GM19043 (cell line): ENCODE measurements at regions not wholly inside any gene's neighbourhood (a gene's known extent, or its start where the extent isn't known, plus 50 kb on each side); places are given as distances from the start of the nearest gene placed in this dataset.
"Not testable (repeated sequence)": the region's sequence is repeated elsewhere in the genome, so short reads cannot be mapped to it uniquely, and the experiment has no call there.

Experiments used
- ATAC-seq: cut with Tn5 transposase; IDR thresholded peaks from one replicate; pipeline ENCODE4 v1.9.1; 2021; ENCODE audit warnings: low read depth; ENCODE audit not compliant: unreplicated experiment

DNA sequence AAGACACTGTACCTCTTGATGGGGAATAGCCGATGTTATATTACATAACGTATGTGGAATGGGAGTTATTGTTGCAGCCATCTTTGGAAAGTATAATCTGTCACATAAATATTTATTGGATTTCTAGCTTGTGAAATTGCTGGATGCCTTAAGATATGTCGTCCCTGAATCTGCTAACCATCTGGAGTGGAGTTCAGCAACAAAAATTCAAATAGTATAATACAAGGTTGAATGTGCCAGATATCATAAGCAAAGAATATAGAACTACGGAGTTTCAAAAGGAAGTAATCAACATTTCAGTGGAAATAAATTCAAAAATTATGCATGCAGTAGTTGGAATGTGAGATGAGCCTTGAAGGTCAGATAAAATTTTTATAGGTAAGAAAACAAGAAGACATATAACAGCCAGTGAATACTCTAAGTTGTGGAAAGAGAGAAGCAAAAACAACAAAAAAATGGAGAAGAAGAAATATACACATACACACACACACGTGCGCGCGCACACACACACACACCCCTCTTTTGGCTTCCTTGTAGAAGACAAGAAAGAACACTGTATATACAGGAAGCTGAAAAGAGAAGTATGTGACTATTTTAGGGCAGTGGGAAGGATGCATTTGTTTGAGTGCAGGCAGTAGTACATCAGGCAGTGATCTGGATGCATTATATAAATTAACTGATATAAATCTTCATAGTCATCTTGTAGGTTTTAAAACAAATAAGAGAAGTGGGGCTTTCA is 516.7 kb downstream of the KCNT2 start:
- no peak for ATAC-seq

DNA sequence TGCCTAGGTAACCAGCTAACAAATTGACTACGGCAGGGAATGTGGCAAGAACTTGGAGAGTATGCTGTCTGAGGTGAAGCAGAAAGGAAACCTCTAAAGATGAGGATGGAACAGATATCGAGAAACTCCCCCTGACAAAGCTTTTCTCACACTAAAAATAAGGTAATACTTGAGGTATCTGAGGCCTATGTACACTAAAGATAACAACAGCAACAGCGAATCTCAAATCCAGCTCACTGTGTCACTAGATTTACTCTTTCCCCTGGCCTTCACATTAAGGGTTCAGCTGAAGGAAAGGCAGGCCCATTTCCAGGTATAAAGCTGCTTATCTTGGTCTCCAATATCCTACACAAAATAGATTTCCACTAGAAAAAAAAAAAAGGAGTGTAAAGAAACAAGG is 518.0 kb downstream of the KCNT2 start:
- no peak for ATAC-seq

DNA sequence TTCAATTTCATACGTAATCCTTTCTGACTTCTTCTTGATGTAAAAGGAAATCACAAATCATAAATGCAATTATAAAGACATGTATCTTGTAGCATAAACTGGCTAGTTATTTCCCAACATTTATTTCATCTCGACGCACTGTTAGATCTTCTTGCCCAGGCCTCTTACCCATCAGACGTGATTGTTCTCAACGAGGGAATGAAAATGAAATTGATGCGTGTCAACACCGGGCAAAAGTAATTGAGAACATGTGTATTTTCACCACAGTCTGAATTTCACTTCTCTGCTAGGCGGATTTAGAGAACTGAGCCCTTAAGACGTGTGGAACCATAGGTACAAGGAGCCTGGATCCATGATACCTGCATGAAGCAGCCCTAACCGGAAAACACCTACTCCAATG is 519.7 kb downstream of the KCNT2 start:
- ATAC-seq = no peak

DNA sequence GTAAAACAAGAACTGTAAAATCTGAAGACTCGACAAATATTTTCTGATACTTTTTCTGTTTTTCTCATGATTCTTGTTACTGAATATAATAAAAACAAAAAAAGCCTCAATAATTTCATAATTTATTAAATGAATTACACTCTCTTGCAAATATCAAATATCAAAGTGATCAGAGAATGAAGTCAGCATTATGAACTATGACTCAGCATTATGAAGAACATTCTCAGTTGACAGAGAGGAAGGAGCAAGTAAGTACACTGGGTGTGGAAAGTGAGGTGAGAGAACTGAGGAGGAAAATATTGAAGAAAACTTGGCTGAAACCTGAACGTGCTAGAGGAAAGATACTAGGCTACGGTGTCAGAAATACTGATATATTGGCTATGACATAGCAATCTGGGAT is 529.5 kb downstream of the KCNT2 start:
- ATAC-seq = no peak

DNA sequence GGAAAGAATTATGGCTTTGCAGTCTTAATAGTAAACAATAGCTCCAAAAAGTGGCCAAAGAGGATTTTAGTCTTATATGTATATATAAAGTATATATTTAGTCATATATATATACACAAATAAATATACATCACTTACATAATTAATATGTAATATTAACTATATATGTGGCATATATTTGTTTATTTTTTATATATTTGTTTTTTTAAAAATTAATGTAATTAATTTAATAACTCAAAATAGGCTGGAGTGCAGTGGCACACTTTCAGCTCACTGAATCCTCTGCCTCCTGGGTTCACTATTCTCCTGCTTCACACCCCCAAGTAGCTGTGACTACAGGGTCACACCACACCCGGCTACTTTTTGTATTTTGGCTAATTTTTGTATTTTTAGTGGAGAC is 532.6 kb downstream of the KCNT2 start:
- ATAC-seq = no peak

DNA sequence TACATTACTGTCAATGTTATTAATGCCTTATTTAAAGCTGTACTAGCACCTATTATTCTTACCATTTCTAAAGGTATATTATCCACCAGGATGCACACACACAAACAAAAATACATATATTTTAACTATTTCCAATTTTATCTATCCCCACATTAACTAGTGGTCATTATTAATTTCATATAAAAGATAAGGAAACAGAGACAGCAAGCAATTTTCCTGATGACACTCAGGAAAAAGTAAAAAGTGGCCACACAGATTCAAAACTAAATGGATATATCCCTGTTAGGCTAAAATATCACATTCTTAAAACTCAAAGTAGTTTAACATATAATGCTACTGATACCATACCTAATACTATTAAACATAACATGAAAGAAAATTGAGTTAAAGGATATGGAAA is 534.1 kb downstream of the KCNT2 start:
- no peak for ATAC-seq

DNA sequence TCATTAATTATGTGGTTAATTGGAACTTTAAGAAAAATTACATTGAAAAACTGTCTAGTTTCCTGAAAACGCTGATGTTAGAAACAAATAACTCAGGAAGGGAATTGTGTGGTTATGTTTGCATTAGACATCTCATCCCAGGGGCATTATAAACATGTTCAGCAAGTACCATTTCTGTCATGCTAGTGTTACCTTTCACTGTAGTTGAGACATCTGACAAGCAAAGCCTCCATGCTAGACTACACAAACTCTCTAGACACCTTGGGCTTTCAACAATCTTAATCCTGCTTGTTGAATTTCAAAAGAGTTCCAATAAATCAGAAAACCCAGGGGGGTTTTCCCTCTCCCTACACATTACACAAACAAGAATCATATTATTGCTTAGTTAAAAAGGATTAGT is 536.8 kb downstream of the KCNT2 start:
- ATAC-seq = no peak

DNA sequence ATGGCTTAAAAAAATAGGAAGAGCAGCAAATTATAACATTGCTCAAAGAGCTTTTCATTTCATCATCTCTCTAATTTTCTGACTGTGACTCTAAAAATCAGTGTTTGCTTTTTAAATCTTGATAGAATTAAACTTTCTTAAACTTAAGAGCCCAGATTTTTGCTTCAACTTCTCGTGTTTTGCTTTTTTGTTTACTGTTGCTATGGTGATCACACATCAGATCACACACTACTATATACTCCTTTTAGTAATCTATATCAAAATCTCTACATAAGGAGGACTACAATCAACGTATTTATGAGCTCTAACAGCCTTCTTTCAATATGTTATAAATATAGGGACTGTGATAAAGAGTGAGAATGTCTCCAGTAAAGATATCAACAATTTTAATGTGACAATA is 537.3 kb downstream of the KCNT2 start:
- ATAC-seq = no peak

DNA sequence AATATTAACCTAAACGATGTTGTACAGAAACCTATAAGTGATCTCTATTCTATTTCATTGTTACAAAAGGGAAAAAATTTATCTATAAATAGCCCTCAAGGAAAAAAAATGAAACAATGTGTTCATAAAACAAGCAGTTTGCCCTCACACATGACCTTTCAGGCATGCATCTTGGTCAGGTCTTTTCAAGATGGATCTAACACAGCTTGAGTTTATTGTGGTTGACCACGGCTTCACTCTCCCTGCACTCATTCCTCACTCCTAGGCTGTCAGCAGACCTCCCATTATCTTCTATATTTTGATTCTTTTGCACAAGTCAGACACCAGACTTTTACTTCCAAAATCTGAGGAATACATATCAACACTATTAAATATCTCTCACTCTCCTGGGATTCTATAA is 544.3 kb downstream of the KCNT2 start:
- ATAC-seq = no peak

DNA sequence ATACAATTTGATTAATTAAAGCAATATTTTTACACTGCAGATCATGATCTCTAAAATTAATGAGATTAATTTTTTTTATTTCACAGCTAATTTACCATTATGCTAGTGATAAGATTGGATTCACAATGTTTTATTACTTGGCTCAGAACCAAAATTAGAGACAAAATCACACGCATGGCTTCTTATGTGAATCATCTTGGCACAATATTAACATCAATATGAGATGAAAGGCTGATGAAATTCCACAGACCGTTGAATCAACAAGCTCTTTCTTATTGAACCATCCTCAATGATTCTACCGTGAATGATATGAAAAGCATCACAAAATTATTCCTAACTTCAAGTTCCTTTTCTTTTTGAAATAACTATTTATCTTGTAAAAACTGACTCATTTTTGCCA is 544.9 kb downstream of the KCNT2 start:
- ATAC-seq = no peak

DNA sequence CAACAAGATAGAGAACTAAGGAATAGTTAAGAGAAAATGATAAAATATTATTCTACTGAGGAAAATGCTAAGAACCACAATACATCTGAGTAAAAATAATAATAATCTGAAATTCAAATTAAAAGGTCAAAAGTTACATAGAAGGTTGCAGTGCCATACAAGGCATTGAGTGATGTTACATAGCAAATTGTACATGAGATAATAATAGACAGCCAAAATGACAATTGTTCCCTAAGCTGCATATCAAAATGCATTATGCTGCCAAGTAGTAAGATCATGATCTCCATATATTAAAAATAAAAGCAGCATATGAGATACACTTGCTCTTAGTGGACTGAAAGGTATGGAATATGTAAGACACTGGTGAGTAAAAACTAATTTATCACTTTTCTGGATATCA is 547.7 kb downstream of the KCNT2 start:
- ATAC-seq = no peak

DNA sequence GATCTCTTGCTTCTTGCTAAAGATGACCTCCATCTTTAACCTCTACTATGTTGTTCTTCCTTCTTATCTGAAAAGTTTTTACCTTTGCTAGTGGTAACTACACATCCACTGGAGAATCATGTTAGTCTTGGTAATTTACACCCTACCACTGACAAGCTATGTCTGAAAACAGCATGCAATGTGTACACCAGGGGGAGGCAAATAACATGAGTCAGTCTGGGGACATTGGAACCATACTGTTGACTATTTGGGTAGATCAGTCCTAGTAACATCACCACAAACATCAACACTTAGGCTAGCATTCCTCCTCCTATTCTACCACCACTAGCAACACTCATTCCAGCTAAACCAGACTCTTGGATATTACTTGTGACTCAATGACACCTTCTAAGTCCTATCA is 549.0 kb downstream of the KCNT2 start:
- ATAC-seq = no peak

DNA sequence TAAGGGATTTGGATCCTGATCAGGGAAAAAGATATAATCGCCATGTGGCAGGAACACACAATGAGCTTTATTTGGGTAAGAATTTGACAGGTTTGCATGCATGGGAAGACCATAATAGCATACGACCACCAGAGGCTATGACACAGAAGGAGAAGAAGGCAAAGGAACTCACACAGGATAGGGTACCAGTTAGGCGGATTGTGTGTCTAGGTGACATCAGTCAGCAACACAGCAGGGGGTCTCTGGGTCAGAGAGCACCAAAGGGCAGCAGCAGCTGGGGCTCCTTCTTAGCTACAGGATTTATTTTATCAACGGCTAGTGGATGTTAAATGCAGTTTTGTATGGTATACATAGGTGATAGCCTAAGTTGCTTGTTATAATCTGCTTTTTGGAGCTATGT is 551.3 kb downstream of the KCNT2 start:
- no peak for ATAC-seq

DNA sequence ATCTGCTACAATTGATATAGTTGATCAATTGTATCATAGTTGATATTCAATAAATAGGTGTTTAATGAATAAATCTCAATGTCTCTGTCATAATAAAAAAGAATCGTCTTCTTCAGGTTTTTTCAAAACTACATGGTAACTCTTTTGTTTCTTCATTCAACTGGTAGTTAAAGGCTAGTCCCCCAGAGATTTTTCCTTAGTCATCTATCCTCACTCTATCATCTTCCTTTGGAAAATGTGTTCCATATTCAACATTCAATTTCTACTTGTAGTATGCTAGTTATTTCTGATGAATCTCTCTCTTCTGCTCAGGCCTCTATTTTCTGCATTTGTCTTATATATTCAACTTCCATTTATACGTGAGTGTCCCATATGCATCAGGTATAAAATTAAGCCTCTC is 558.8 kb downstream of the KCNT2 start:
- ATAC-seq = no peak

DNA sequence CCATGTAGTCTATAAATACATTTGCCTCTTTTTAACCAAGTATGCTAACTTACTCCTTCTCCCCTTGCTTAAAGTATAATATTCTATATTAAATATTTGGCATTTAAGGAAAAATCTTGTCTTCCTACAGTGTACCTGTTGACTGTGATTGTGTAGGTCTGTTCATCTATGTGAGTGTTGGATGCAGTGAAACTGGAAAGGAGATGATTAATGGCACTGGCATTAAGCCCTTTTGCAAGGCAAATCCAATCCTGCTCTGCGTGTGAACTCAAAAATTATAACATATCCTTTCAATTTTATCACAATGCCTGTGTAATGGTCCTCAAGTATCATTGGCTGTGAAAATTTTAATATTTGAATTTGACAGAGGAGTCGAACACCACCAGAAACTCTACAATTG is 565.0 kb downstream of the KCNT2 start:
- ATAC-seq = no peak

DNA sequence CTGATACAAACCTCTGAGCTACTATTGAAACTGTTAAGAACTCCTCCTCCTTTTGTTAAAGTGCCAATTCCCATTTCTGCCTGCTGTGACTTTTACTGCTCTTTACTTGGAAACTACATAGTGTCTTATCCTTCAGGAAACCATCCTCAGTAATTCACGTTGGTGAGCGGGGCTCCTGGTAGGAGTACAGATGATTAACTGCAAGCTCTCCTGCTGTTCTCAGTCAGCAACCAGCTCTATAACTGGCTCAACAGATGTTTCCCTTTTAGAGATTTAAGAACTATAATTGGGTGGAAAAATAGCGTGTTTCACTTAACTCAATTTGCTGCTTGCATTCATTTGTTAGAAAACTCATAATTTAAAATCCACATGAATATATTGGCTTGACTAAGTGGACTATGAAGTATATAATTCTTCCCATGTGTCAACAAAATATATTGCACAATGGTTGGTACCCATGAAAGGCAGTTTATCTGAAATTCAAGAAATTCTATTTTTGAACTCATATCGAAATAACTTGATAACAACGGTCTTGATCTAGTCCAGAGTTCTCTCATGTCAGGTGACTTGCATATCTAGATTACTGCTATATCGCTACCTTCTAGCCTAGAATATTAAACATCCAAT is 574.0 kb downstream of the KCNT2 start:
- ATAC-seq = no peak

DNA sequence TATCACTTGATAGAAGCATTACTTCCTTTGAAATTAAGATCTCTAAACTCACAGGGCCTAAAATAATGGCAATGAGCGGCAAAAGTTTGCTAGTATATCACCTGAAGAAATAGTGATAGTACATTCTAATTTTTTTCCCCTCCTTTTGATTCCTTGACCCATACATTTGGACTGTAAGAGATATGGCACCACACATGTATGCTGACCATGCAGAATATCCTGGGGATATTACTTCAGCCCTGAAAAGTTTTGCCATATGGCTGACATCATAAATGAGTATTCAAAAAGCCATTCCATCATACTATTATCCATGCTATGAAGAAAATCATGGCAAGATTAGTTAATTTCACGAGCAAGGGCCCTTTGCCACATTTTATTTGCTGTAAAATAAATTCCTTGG is 576.9 kb downstream of the KCNT2 start:
- ATAC-seq = not testable (repeated sequence)

DNA sequence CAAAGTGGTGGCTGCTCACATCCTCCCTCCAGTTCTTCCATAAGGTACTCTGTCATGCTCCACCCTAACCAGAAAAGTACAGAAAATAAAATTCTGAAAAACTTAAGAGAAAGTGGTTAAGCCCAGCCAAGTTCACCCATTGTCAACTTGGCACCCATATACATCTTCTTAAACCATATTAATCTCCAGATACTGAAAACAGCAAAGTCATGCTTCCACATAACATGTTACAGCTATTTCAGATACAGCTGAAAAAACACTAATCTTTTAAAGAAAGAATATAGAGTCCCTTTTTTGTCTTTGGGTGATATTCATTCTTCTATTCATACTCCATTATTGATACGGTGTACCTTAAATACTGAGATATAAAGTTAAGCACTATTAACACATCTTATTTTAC is 577.8 kb downstream of the KCNT2 start:
- no peak for ATAC-seq

DNA sequence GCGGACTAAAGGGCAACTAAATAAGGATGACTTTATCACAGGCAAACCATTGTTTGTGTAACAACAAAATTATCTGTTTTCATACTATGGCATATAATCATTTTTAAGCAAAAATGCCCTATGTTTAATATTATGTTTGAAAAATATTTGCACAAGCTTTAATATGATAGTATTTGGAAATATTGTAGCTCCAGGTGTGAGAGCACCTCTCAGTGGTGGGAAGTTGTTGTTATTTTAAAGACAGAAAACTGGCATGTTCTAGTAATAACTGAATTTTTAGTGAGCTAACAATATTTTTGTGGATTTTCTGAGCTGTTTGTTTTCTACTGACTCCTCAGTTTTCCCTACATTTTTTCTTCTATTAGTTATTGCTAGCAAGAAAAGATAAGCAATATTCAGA is 578.8 kb downstream of the KCNT2 start:
- no peak for ATAC-seq

DNA sequence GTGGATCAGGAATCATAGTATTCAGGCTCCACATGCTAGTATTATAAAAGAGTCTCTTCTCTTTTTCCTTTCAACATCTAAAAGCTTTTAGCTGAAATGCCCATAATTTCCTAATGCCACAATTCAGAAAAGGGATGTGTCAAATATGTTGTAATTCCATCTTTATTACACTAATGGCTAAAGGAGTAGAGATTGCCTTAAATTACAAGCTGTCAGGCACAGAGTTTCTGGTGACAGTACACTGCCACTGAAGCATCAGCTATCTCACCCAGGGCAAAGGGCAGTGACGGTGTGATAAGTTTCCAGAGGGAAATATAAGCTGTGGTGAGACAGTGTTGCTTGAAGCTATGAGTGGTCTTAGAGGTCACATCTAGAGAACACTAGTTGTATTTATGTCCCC is 581.1 kb downstream of the KCNT2 start:
- no peak for ATAC-seq

DNA sequence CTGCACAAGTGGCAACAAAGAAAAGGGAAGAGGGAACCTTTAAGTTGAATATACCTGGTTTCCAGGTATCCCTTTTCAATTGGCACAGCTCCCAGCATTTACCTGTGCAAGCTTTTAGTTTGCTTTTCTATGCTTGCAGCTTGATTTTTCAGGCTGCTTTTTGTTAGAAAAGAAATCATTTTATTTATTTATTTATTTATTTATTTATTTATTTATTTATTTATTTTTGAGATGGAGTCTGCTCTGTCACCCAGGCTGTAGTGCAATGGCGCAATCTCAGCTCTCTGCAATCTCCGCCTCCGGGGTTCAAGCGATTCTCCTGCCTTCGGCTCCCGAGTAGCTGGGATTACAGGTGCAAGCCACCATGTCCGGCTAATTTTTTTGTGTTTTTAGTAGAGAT is 587.1 kb downstream of the KCNT2 start:
- not testable (repeated sequence) for ATAC-seq

DNA sequence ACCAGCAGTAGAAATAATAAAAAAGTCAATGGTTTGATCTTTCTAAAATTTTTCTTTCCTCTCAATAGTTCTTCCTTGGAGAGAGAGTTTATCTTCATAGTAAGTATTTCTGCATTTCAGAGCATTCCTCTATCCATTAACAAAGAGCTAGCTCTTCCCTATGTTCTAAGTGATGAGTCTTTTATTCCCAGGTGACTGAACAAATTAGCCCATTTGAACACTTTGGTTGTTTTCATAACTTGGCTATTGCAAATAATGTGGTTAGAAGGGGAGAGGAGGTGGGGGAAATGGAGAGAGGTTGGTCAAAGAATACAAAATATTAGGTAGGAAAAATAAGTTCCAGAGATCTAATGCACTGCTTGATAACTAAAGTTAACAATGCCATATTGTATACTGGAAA is 598.9 kb downstream of the KCNT2 start:
- no peak for ATAC-seq

DNA sequence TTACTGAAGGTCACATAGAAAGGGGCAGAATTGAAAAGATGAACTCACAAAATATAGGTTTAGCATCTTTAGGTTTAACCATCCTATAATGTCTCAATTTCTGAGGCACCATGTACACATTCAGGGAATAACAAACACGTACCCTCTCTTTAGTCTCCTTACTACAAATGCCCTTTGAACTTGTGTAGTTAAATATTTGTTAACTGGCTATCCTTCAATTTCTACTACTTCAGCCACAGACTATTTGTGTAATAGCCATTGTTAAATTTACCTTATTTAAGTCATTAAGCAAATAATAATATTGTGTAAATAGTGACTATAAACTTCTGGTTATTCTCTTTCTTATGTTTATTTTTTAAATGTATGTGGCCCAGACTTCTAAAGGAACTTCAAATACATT is 600.5 kb downstream of the KCNT2 start:
- ATAC-seq = no peak
